Amniotic epithelial cell (primary cell): ENCODE measurements at regions not wholly inside any gene's neighbourhood (a gene's known extent, or its start where the extent isn't known, plus 50 kb on each side); places are given as distances from the start of the nearest gene placed in this dataset.
"Not testable (repeated sequence)": the region's sequence is repeated elsewhere in the genome, so short reads cannot be mapped to it uniquely, and the experiment has no call there.

Experiments
- DNase-seq: peaks from one replicate; pipeline ENCODE4 v3.0.0-alpha.2; 2010; ENCODE audit warnings: low read depth

- DNase-seq = no peak
Observed at GRCh38 chr5:154544646-154545045, 66.6 kb upstream of the HAND1 start.

DNA sequence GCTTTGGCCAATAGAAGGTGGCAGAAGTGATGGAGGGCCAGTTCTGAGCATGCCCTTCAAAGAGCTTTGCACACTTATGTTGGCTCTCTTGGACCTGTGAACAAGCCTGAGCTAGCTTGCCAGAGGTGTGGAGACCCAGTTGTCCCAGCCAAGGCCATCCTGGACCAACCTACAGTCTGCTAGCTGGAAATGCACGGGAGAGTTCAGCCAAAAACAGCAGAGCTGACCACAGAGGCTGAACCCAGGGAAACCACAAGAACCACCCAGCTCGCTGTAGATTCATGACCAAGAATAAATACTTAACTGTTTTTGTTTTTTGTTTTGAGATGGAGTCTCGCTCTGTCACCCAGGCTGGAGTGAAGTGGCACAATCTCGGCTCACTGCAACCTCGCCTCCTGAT, 65.4 kb upstream of the HAND1 start:
- peak; percentile 44 for DNase-seq

DNA sequence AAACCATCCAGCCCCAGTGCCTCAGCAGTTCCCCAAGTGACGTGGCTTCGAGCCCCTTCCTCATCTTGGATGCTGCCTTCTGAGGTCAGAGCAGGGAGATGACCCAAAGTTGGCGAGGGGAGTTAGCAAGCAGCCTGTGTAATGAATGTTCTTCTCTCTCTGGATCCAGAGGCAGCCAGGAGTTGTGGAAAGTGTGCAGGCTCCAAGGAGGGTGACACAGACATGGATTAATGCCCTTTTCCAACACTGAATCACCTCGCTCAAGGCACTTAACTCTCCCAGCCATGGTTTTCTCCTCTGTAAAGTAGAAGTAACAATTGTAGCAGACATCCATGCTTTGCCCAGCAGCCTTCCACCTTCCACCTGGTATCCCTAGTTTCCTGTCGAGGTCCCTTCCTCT, 64.6 kb upstream of the HAND1 start:
- DNase-seq = peak; percentile 39

DNA sequence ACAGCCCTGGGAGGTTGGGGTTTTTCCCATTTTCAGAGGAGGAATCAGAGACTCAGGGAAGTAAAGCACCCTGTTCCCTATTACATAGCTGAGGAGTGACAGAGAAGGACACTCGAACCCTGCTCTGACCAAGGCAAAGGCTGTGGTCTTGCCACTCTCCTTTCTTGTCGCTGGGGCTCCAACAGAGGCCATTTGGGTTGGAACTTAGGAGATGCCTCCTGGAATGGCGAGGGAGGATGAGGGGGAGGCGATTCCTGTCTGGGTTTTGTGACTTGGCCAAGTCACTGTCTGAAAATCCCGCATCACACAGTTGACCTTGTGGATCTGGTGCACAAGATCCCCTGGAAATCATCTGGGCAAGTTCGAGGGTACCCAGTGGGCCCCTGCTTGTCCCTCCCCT, 64.0 kb upstream of the HAND1 start:
- DNase-seq = no peak

DNA sequence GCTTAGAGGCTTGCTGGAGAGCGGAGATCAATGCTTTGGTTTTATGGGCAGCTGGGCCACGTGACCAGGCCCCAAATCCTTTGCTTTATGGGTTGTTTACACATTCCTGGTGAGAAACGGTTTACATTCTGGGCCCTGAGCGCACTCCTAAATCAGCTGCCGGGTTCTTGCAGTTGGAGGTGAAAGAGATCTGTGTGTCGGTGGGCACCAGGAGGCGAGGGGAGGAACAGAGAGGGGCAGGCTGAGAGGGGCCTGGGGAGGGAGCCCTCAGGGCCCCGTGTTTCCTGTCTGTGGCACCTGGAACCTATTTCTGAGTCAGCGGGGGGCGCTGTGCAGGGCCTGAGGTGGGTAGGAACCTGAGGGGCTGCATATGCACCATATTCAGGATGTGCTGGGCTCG, 63.5 kb upstream of the HAND1 start:
- no peak for DNase-seq

- DNase-seq = no peak
Observed at GRCh38 chr5:154540600-154540999, 62.6 kb upstream of the HAND1 start.

DNA sequence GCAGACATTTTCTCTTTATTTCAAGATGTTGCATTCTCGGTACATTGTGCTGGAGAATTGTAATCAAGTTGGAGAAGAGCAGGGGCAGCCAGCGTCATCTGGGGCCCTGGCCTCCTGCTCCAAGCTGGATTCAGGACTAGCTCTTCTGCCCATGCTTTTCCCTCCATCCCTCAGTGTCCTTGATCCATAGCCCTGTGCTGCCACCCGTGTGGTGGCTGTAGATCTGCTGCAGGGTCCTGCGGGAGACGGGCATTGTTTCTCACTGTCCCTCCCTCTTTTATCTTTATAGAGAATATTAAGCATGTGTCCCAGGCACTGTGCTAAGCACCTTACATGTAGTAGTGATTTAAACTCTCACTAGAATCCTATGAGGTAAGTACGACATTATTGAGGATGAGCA, 60.5 kb upstream of the HAND1 start:
- DNase-seq = no peak

- not testable (repeated sequence) for DNase-seq
Observed at GRCh38 chr5:154536439-154536838, 58.4 kb upstream of the HAND1 start.

- no peak for DNase-seq
Observed at GRCh38 chr5:154535535-154535934, 57.5 kb upstream of the HAND1 start.

DNA sequence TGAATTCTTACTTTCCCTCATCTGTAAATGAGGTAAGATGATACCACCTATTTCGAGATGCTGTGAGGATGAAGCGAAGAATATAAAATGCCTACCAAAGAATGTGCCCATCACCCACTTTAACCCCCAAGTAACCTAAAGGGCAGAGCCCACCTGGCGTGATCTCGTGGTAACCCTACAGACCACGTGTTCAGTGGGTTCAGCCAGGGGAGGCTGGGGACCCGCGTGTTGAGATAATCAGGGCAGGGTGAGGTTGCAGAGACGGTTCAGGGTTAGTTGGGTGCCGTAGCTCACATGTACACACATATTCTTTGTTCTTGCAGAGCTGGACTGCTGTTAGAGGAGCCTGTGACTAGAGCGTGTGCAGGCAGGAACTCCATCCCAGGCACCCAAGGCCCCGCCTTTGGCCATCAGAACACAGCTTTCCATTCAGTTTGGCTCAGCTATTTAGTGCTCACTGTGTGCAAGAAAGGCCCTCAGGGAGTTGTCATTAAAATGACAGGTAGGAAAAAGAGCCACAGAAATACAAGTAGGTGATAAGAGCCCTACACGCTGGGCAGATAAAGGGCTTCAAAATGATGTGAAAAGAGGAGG, 56.5 kb upstream of the HAND1 start:
- DNase-seq = no peak

DNA sequence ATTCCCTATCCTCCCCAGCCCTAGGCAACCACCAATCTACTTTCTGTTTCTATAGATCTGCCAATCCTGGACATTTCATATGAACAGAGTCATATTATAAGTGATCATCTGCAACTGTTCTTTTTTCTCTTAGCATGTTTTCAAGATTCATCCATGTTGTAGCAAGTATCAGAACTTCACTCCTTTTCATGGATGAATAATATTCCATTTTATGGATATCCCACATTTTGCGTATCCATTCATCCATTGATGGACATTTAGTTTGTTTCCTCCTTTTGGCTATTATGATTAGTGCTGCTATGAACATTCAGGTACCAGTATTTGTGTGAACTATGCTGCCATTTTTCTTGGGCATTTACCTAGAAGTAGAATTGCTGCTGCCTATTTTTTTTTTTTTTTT, 51.3 kb upstream of the HAND1 start:
- no peak for DNase-seq

GRCh38 chr5:154528005-154528594, 50.1 kb upstream of the HAND1 start:
- no peak for DNase-seq
